Liver (tissue), 7 donors: ENCODE measurements at regions not wholly inside any gene's neighbourhood (a gene's known extent, or its start where the extent isn't known, plus 50 kb on each side); places are given as distances from the start of the nearest gene placed in this dataset.

Source experiments
- DNase-seq: peaks from one replicate; pipeline ENCODE4 v3.0.0-alpha.2; 2017; ENCODE audit warnings: low spot score
- H3K27ac ChIP-seq, 2 donors: one replicate each; pipeline ENCODE4 v1.7.0; 2013; ENCODE audit warnings: inconsistent platforms in 2 of 2, low read length in 2 of 2, control low read depth in 1 of 2, low read depth in 1 of 2, mild to moderate bottlenecking in 1 of 2
- H3K27me3 ChIP-seq, 4 donors: one replicate each; pipeline versions ENCODE4 v1.6.1 to v1.7.0; 2013; ENCODE audit warnings: low read length in 3 of 4, inconsistent platforms in 1 of 4, mild to moderate bottlenecking in 1 of 4, moderate library complexity in 1 of 4; ENCODE audit not compliant: control insufficient read depth in 4 of 4, insufficient read depth in 4 of 4
- H3K36me3 ChIP-seq, 4 donors: one replicate each; pipeline versions ENCODE4 v1.6.1 to v1.7.0; 2013; ENCODE audit warnings: low read length in 3 of 4, mild to moderate bottlenecking in 3 of 4, low read depth in 1 of 4, moderate library complexity in 1 of 4; ENCODE audit not compliant: control insufficient read depth in 4 of 4, insufficient read depth in 3 of 4
- H3K4me1 ChIP-seq, 4 donors: one replicate each; pipeline versions ENCODE4 v1.6.1 to v1.7.0; 2013; ENCODE audit warnings: low read length in 3 of 4, mild to moderate bottlenecking in 3 of 4, moderate library complexity in 1 of 4; ENCODE audit not compliant: control insufficient read depth in 4 of 4, insufficient read depth in 4 of 4
- H3K4me3 ChIP-seq, 3 donors: one replicate each; pipeline versions ENCODE4 v1.6.1 to v1.7.0; 2013; ENCODE audit warnings: low read length in 3 of 3, control low read depth in 1 of 3, low read depth in 1 of 3, mild to moderate bottlenecking in 1 of 3
- H3K9ac ChIP-seq, 2 donors: one replicate each; pipeline ENCODE4 v1.7.0; 2013; ENCODE audit warnings: low read length in 2 of 2, mild to moderate bottlenecking in 2 of 2, moderate library complexity in 2 of 2, control low read depth in 1 of 2, low read depth in 1 of 2
- H3K9me3 ChIP-seq, 4 donors: one replicate each; pipeline versions ENCODE4 v1.6.1 to v1.7.0; 2013; ENCODE audit warnings: low read length in 3 of 4; ENCODE audit not compliant: control insufficient read depth in 4 of 4
- ATF3 ChIP-seq: IDR thresholded peaks from 2 replicates; pipeline ENCODE4 v1.6.1; 2016; ENCODE audit warnings: antibody characterized with exemption
- EGR1 ChIP-seq, 2 donors: IDR thresholded peaks; 2 replicates each; pipeline ENCODE4 v1.6.1; 2016 to 2018; ENCODE audit warnings: antibody characterized with exemption in 2 of 2, low read depth in 2 of 2
- FOXA1 ChIP-seq: IDR thresholded peaks from 2 replicates; pipeline ENCODE4 v1.6.1; 2016; ENCODE audit warnings: antibody characterized with exemption
- FOXA2 ChIP-seq: IDR thresholded peaks from 2 replicates; pipeline ENCODE4 v1.6.1; 2016; ENCODE audit warnings: antibody characterized with exemption
- GABPA ChIP-seq, 2 donors: IDR thresholded peaks in 1 of 2; conservative IDR thresholded peaks in 1 of 2; 2 replicates each; pipeline ENCODE4 v1.6.1; 2016; ENCODE audit warnings: antibody characterized with exemption in 2 of 2, mild to moderate bottlenecking in 1 of 2, moderate library complexity in 1 of 2
- HNF4A ChIP-seq, 2 donors: conservative IDR thresholded peaks; 2 replicates each; pipeline ENCODE4 v1.6.1; 2016; ENCODE audit warnings: antibody characterized with exemption in 2 of 2, mild to moderate bottlenecking in 2 of 2
- JUND ChIP-seq, 2 donors: IDR thresholded peaks; 2 replicates each; pipeline ENCODE4 v1.6.1; 2016; ENCODE audit warnings: antibody characterized with exemption in 2 of 2
- MAX ChIP-seq: IDR thresholded peaks from 2 replicates; pipeline ENCODE4 v1.6.1; 2016; ENCODE audit warnings: antibody characterized with exemption
- RAD21 ChIP-seq, 2 donors: IDR thresholded peaks; 2 replicates each; pipeline ENCODE4 v1.6.1; 2016; ENCODE audit warnings: antibody characterized with exemption in 2 of 2, mild to moderate bottlenecking in 2 of 2
- REST ChIP-seq: IDR thresholded peaks from 2 replicates; pipeline ENCODE4 v1.6.1; 2016; ENCODE audit warnings: antibody characterized with exemption, mild to moderate bottlenecking
- RXRA ChIP-seq, 2 donors: IDR thresholded peaks; 2 replicates each; pipeline ENCODE4 v1.6.1; 2017 to 2018; ENCODE audit warnings: antibody characterized with exemption in 2 of 2, mild to moderate bottlenecking in 1 of 2
- SP1 ChIP-seq: IDR thresholded peaks from 2 replicates; pipeline ENCODE4 v1.6.1; 2018; ENCODE audit warnings: antibody characterized with exemption, mild to moderate bottlenecking
- TAF1 ChIP-seq: conservative IDR thresholded peaks from 2 replicates; pipeline ENCODE4 v1.6.1; 2016; ENCODE audit warnings: antibody characterized with exemption, mild to moderate bottlenecking
- YY1 ChIP-seq: IDR thresholded peaks from 2 replicates; pipeline ENCODE4 v1.6.1; 2016; ENCODE audit warnings: antibody characterized with exemption, mild to moderate bottlenecking
- ZBTB33 ChIP-seq: IDR thresholded peaks from 2 replicates; pipeline ENCODE4 v1.6.1; 2016; ENCODE audit warnings: antibody characterized with exemption
- WGBS: extraction: QIAGEN DNeasy Blood & Tissue Kit; methylation state at CpG from one replicate; pipeline ENCODE4 v1.1.7; 2013; 5-methylcytosine and 5-hydroxymethylcytosine counted together
- donor health status: healthy.
- donor health status: healthy.
- donor health status: healthy.
- donor health status: healthy.

GRCh38 chr6:14924126-14925024 is 321.5 kb upstream of the JARID2 start:
- TF ChIP-seq ATF3 (no peak), ZBTB33 (no peak), HNF4A (conservative IDR thresholded peaks at IDR 0.05) (no peak), FOXA1 (no peak), REST (no peak), GABPA (IDR thresholded peaks at IDR 0.05 in 1 of 2, conservative IDR thresholded peaks at IDR 0.05 in 1 of 2) (no peak), FOXA2 (no peak), JUND (IDR thresholded peaks at IDR 0.05) (no peak), RXRA (IDR thresholded peaks at IDR 0.05) (no peak), EGR1 (IDR thresholded peaks at IDR 0.05; ENCODE audit: low read depth in 2 of 2) (no peak), SP1 (no peak), TAF1 (no peak), RAD21 (IDR thresholded peaks at IDR 0.05) (no peak), MAX (no peak), YY1 (no peak)
- WGBS: 48% methylated on average over 14 of the region's 14 CpGs
- no peak for DNase-seq
- Histone ChIP-seq H3K9me3 (no peaks in the 10 kb centered on the region), H3K36me3 (no peaks in the 10 kb centered on the region), H3K4me1 (peaks cover 0 to 6% (median 0%) of the 10 kb centered on the region in 4 donors), H3K27ac (no peak overlapping the region), H3K27me3 (no peaks in the 10 kb centered on the region), H3K4me3 (no peak overlapping the region), H3K9ac (no peak overlapping the region)

GRCh38 chr6:14925025-14925698 is 320.7 kb upstream of the JARID2 start:
- TF ChIP-seq REST (peak; percentile 91), RXRA (IDR thresholded peaks at IDR 0.05) (peak in 1 of 2 donors; percentile 29), MAX (no peak)
- DNase-seq: no peak
- no peak overlapping the region for H3K27ac ChIP-seq

More at GRCh38 chr6:14925025-14925698, 320.7 kb upstream of the JARID2 start:
- H3K9me3 ChIP-seq: no peaks in the 10 kb centered on the region
- no peaks in the 10 kb centered on the region for H3K36me3 ChIP-seq
- H3K9ac ChIP-seq: no peak overlapping the region
- H3K27me3 ChIP-seq: no peaks in the 10 kb centered on the region
- 80% methylated on average over 5 of the region's 5 CpGs for WGBS
- H3K4me3 ChIP-seq: no peak overlapping the region
- H3K4me1 ChIP-seq: peaks cover 0 to 6% (median 0%) of the 10 kb centered on the region in 4 donors
